B cell (primary cell): ENCODE measurements at regions not wholly inside any gene's neighbourhood (a gene's known extent, or its start where the extent isn't known, plus 50 kb on each side); places are given as distances from the start of the nearest gene placed in this dataset.

Experiments
- CTCF ChIP-seq: fragments of 200-600 bp; IDR thresholded peaks from one replicate; pipeline ENCODE4 v1.8.0; 2022; ENCODE audit warnings: antibody characterized with exemption, mild to moderate bottlenecking
- EZH2 ChIP-seq: IDR thresholded peaks from 2 replicates; pipeline ENCODE4 v1.6.1; 2012; ENCODE audit warnings: borderline replicate concordance, low read depth, mild to moderate bottlenecking, moderate library complexity, low read length; ENCODE audit not compliant: insufficient read depth, poor library complexity, severe bottlenecking

GRCh38 chr5:74337254-74337983 is 303.1 kb downstream of the ENC1 start:
- TF ChIP-seq CTCF (no peak), EZH2 (no peak)
